ENCODE measurements at regions not wholly inside any gene's neighbourhood (a gene's known extent, or its start where the extent isn't known, plus 50 kb on each side); places are given as distances from the start of the nearest gene placed in this dataset.

- H3K9me3 ChIP-seq, result no peaks in the 10 kb centered on the region
- no peak overlapping the region for H3K27ac ChIP-seq
- no peaks in the 10 kb centered on the region for H3K36me3 ChIP-seq
- in situ Hi-C loops (cut with MboI; ENCODE audit: low sequenced_read_pairs in 4 of 4) (no loop called here), intact Hi-C loops (cut with DNase I; ENCODE audit: low total_unique reads) (no loop called here)
- H3K4me1 ChIP-seq, result peaks cover 0 to 5% of the 10 kb centered on the region in 2 donors
- no peak overlapping the region for H3K4me3 ChIP-seq
- TF ChIP-seq POLR2A (IDR thresholded peaks at IDR 0.05), result no peak
- H3K27me3 ChIP-seq, result no peaks in the 10 kb centered on the region
- no peak for DNase-seq
- ATAC-seq, result no peak
Measured at GRCh38 chr7:17725821-17726220, 214.5 kb downstream of the SNX13 start.

GRCh38 chr7:17732083-17732482 is 208.2 kb downstream of the SNX13 start:
- Histone ChIP-seq H3K4me3 (no peak overlapping the region), H3K27me3 (no peaks in the 10 kb centered on the region), H3K27ac (no peak overlapping the region), H3K9me3 (no peaks in the 10 kb centered on the region), H3K36me3 (no peaks in the 10 kb centered on the region), H3K4me1 (no peaks in the 10 kb centered on the region)
- no peak for ATAC-seq
- intact Hi-C loops (cut with DNase I; ENCODE audit: low total_unique reads) (no loop called here), in situ Hi-C loops (cut with MboI; ENCODE audit: low sequenced_read_pairs in 4 of 4) (no loop called here)
- no peak for TF ChIP-seq POLR2A (IDR thresholded peaks at IDR 0.05)
- no peak for TF ChIP-seq CTCF (IDR thresholded peaks at IDR 0.05 in 4 of 5, conservative IDR thresholded peaks at IDR 0.05 in 1 of 5)
- DNase-seq, result no peak
